ENCODE measurements at regions not wholly inside any gene's neighbourhood (a gene's known extent, or its start where the extent isn't known, plus 50 kb on each side); places are given as distances from the start of the nearest gene placed in this dataset.

GRCh38 chr22:26825960-26826935 lies 168.9 kb downstream of the MIAT start:
- H3K4me3 ChIP-seq (ENCODE audit: extremely low read depth in 1 of 4, insufficient read depth in 2 of 4, low read depth in 3 of 4, low read length in 4 of 4) = no peak overlapping the region
- H3K23me2 ChIP-seq (ENCODE audit: low read depth, low read length) = no peaks in the 10 kb centered on the region
- H3K9me3 ChIP-seq (ENCODE audit: insufficient read depth in 2 of 2, low read depth in 1 of 2, low read length in 1 of 2) = no peaks in the 10 kb centered on the region
- H3K27me3 ChIP-seq (replicated peaks in 1 of 4; ENCODE audit: control insufficient read depth in 3 of 4, extremely low read depth in 1 of 4, insufficient read depth in 3 of 4, low read length in 3 of 4) = no peaks in the 10 kb centered on the region
- no peak overlapping the region for H2BK15ac ChIP-seq (ENCODE audit: low read length)
- H4K5ac ChIP-seq (ENCODE audit: insufficient read length, low read depth, low read length) = no peak overlapping the region
- H3K18ac ChIP-seq (ENCODE audit: extremely low read depth, low read length) = no peak overlapping the region
- no peak overlapping the region for H2BK120ac ChIP-seq (replicated peaks; ENCODE audit: low read depth, low read length)
- no peak overlapping the region for H4K91ac ChIP-seq (replicated peaks; ENCODE audit: insufficient read length, low read length)
- ChIA-PET POLR2A (ENCODE audit: partially characterized antibody) (no interaction called here), CTCF (ENCODE audit: partially characterized antibody) (interaction anchor here (0.7 to 2.3 kb wide), 12 partner anchors 9 to 153 kb away, joined by 3 to 6 read pairs (median 3); no protein-coding TSS in a partner anchor)
- H3K4ac ChIP-seq (replicated peaks; ENCODE audit: insufficient read length, low read depth, low read length) = no peak overlapping the region
- H4K20me1 ChIP-seq (replicated peaks in 1 of 2; ENCODE audit: control insufficient read depth in 1 of 2, insufficient read depth in 2 of 2, low read length in 2 of 2) = no peaks in the 10 kb centered on the region
- H2BK12ac ChIP-seq (ENCODE audit: low read depth, low read length) = no peak overlapping the region
- H3K79me2 ChIP-seq (ENCODE audit: control insufficient read depth in 1 of 2, insufficient read depth in 2 of 2, low read length in 2 of 2) = no peaks in the 10 kb centered on the region
- no peak overlapping the region for H3K9ac ChIP-seq (replicated peaks in 1 of 4; ENCODE audit: extremely low read depth in 1 of 4, low read depth in 3 of 4, low read length in 3 of 4)
- no peaks in the 10 kb centered on the region; a peak in 1 of 7 replicates for H3K4me1 ChIP-seq (replicated peaks in 1 of 4; ENCODE audit: control insufficient read depth in 3 of 4, insufficient read depth in 4 of 4, low read length in 3 of 4)
- H2BK20ac ChIP-seq (ENCODE audit: low read length) = no peak overlapping the region
- H3K56ac ChIP-seq (replicated peaks; ENCODE audit: insufficient read length, low read depth, low read length) = no peak overlapping the region
- H3K79me1 ChIP-seq (ENCODE audit: low read depth, low read length) = no peaks in the 10 kb centered on the region
- no peak for TF ChIP-seq CEBPB (IDR thresholded peaks at IDR 0.05; ENCODE audit: low read depth, low read length)
- TF ChIP-seq CHD2 (IDR thresholded peaks at IDR 0.05; ENCODE audit: low read length) = no peak
- 0 out of 4 replicates have a peak, but pooled peaks of 1 of the 2 experiments have one; percentile 8 for TF ChIP-seq RAD21 (IDR thresholded peaks at IDR 0.05 in 1 of 2, conservative IDR thresholded peaks at IDR 0.05 in 1 of 2; ENCODE audit: low read depth in 2 of 2, low read length in 2 of 2)
- H4K8ac ChIP-seq (ENCODE audit: extremely low read depth, insufficient read depth, low read length) = no peak overlapping the region
- no peak overlapping the region for H3K14ac ChIP-seq (ENCODE audit: insufficient read length)
- no peak overlapping the region for H3K23ac ChIP-seq (ENCODE audit: insufficient read length)
- no peak for DNase-seq (ENCODE audit: low read depth in 1 of 2, low spot score in 2 of 2)
- no peak for FAIRE-seq
- H3K4me2 ChIP-seq (ENCODE audit: insufficient read depth in 1 of 2, low read depth in 2 of 2, low read length in 2 of 2) = no peak overlapping the region
- H3K36me3 ChIP-seq (ENCODE audit: control insufficient read depth in 2 of 4, insufficient read depth in 4 of 4, low read length in 3 of 4) = no peaks in the 10 kb centered on the region
- H2BK5ac ChIP-seq (ENCODE audit: low read depth, low read length) = no peak overlapping the region
- WGBS, 2 experiments (ENCODE audit: extremely low coverage in 1 of 2, insufficient coverage in 1 of 2, insufficient read length in 1 of 2, insufficient replicate concordance in 2 of 2, low coverage in 1 of 2, low lambda C conversion rate in 2 of 2, missing lambda C conversion rate in 1 of 2) = 88 to 100% methylated on average over 2 to 10 of the region's 10 CpGs
- no peak overlapping the region for H2AFZ ChIP-seq (ENCODE audit: low read length)
- H2AK5ac ChIP-seq (ENCODE audit: low read depth, low read length) = no peak overlapping the region
- no peak overlapping the region for H3K27ac ChIP-seq (ENCODE audit: low read depth, low read length)

Measured in H1 (cell line).